KMS-11 (cell line): ENCODE measurements at regions not wholly inside any gene's neighbourhood (a gene's known extent, or its start where the extent isn't known, plus 50 kb on each side); places are given as distances from the start of the nearest gene placed in this dataset.

Source experiments
- H2AFZ ChIP-seq: fragments of 200-600 bp; sonication (generic); 2 replicates; pipeline ENCODE4 v1.6.1; 2016; ENCODE audit warnings: antibody characterized with exemption, mixed run types, low read depth
- H3K27ac ChIP-seq: fragments of 200-600 bp; sonication (generic); 2 replicates; pipeline ENCODE4 v1.6.1; 2016; ENCODE audit warnings: mild to moderate bottlenecking, mixed run types
- H3K27me3 ChIP-seq: fragments of 200-600 bp; sonication (generic); 2 replicates; pipeline ENCODE4 v1.6.1; 2017; ENCODE audit warnings: mild to moderate bottlenecking, low read depth, mixed run types, moderate library complexity; ENCODE audit not compliant: insufficient read depth
- H3K36me3 ChIP-seq: fragments of 200-600 bp; sonication (generic); 2 replicates; pipeline ENCODE4 v1.6.1; 2017; ENCODE audit warnings: mild to moderate bottlenecking, mixed run types; ENCODE audit not compliant: insufficient read depth
- H3K4me1 ChIP-seq: fragments of 200-600 bp; sonication (generic); 2 replicates; pipeline ENCODE4 v1.6.1; 2016; ENCODE audit warnings: mild to moderate bottlenecking, low read depth, mixed run types; ENCODE audit not compliant: poor library complexity, severe bottlenecking
- H3K4me2 ChIP-seq: fragments of 200-600 bp; sonication (generic); 2 replicates; pipeline ENCODE4 v1.7.0; 2016; ENCODE audit warnings: mild to moderate bottlenecking, mixed run types
- H3K4me3 ChIP-seq: fragments of 200-600 bp; sonication (generic); IDR thresholded peaks from 2 replicates; pipeline ENCODE4 v1.6.1; 2017; ENCODE audit warnings: low read depth, low read length, mixed read lengths; ENCODE audit not compliant: insufficient read depth
- H3K79me2 ChIP-seq: fragments of 200-600 bp; sonication (generic); 2 replicates; pipeline ENCODE4 v1.6.1; 2016; ENCODE audit warnings: low read depth, mixed run types; ENCODE audit not compliant: insufficient read depth
- H3K9ac ChIP-seq: fragments of 200-600 bp; sonication (generic); 2 replicates; pipeline ENCODE4 v1.6.1; 2016; ENCODE audit warnings: mild to moderate bottlenecking, mixed run types
- H4K20me1 ChIP-seq: fragments of 200-600 bp; sonication (generic); 2 replicates; pipeline ENCODE4 v1.6.1; 2016; ENCODE audit warnings: mild to moderate bottlenecking, mixed run types; ENCODE audit not compliant: insufficient read depth
- CTCF ChIP-seq: fragments of 200-600 bp; sonication (generic); conservative IDR thresholded peaks from 2 replicates; pipeline ENCODE4 v1.6.1; 2017; ENCODE audit warnings: low read depth, mild to moderate bottlenecking, antibody characterized with exemption, low read length, moderate library complexity, mixed read lengths

- no peak overlapping the region for H2AFZ ChIP-seq
- H3K79me2 ChIP-seq, result no peaks in the 10 kb centered on the region
Measured at GRCh38 chr9:81756561-81756960, 67.2 kb upstream of the TLE1 start.

GRCh38 chr9:81758123-81758797 lies 68.9 kb upstream of the TLE1 start:
- no peak overlapping the region for H2AFZ ChIP-seq
- TF ChIP-seq CTCF, result no peak
- H4K20me1 ChIP-seq, result no peaks in the 10 kb centered on the region
- no peak overlapping the region for H3K4me3 ChIP-seq
- no peak overlapping the region for H3K4me2 ChIP-seq
- no peaks in the 10 kb centered on the region for H3K4me1 ChIP-seq
- no peak overlapping the region for H3K27ac ChIP-seq
- no peaks in the 10 kb centered on the region for H3K36me3 ChIP-seq
- no peak overlapping the region for H3K9ac ChIP-seq
- H3K27me3 ChIP-seq, result no peaks in the 10 kb centered on the region
- H3K79me2 ChIP-seq, result no peaks in the 10 kb centered on the region

More at GRCh38 chr9:81756561-81756960, 67.2 kb upstream of the TLE1 start:
- Histone ChIP-seq H4K20me1 (no peaks in the 10 kb centered on the region), H3K9ac (no peak overlapping the region), H3K4me2 (no peak overlapping the region), H3K36me3 (no peaks in the 10 kb centered on the region), H3K27me3 (no peaks in the 10 kb centered on the region), H3K4me1 (no peaks in the 10 kb centered on the region), H3K27ac (no peak overlapping the region), H3K4me3 (no peak overlapping the region)
- no peak for TF ChIP-seq CTCF

GRCh38 chr9:81759680-81760215 lies 70.4 kb upstream of the TLE1 start:
- no peaks in the 10 kb centered on the region for H3K4me1 ChIP-seq
- no peaks in the 10 kb centered on the region for H4K20me1 ChIP-seq
- TF ChIP-seq CTCF, result no peak
- no peak overlapping the region for H3K27ac ChIP-seq
- no peaks in the 10 kb centered on the region for H3K27me3 ChIP-seq
- H3K79me2 ChIP-seq, result no peaks in the 10 kb centered on the region
- H3K4me2 ChIP-seq, result no peak overlapping the region
- no peak overlapping the region for H3K4me3 ChIP-seq
- H2AFZ ChIP-seq, result no peak overlapping the region
- H3K36me3 ChIP-seq, result no peaks in the 10 kb centered on the region
- H3K9ac ChIP-seq, result no peak overlapping the region

- Histone ChIP-seq H3K4me3 (no peak overlapping the region), H4K20me1 (no peaks in the 10 kb centered on the region), H3K27ac (no peak overlapping the region), H3K4me1 (no peaks in the 10 kb centered on the region), H3K4me2 (no peak overlapping the region), H3K36me3 (no peaks in the 10 kb centered on the region), H3K9ac (no peak overlapping the region), H2AFZ (no peak overlapping the region), H3K79me2 (no peaks in the 10 kb centered on the region), H3K27me3 (no peaks in the 10 kb centered on the region)
- no peak for TF ChIP-seq CTCF
Measured at GRCh38 chr9:81767921-81768320, 78.6 kb upstream of the TLE1 start.
